ENCODE measurements at regions not wholly inside any gene's neighbourhood (a gene's known extent, or its start where the extent isn't known, plus 50 kb on each side); places are given as distances from the start of the nearest gene placed in this dataset.
"Not testable (repeated sequence)": the region's sequence is repeated elsewhere in the genome, so short reads cannot be mapped to it uniquely, and the experiment has no call there.

- no peaks in the 10 kb centered on the region for H3K9me3 Mint-ChIP-seq
- H3K36me3 Mint-ChIP-seq, result no peaks in the 10 kb centered on the region
- no peaks in the 10 kb centered on the region for H3K27me3 Mint-ChIP-seq
- peaks cover 0 to 1% (median 0%) of the 10 kb centered on the region in 3 donors for H3K4me1 Mint-ChIP-seq
- H3K27ac Mint-ChIP-seq, result no peak overlapping the region
- H3K4me3 Mint-ChIP-seq, result no peak overlapping the region
Observed at GRCh38 chr3:27779176-27779575, 57.1 kb upstream of the EOMES start.

- Mint-ChIP-seq H3K4me3 (no peak overlapping the region), H3K9me3 (no peaks in the 10 kb centered on the region), H3K4me1 (no peaks in the 10 kb centered on the region), H3K36me3 (no peaks in the 10 kb centered on the region), H3K27ac (no peak overlapping the region), H3K27me3 (peaks cover 5% of the 10 kb centered on the region)
Observed at GRCh38 chr3:27789420-27789819, 67.3 kb upstream of the EOMES start.

- H3K27ac Mint-ChIP-seq, result no peak overlapping the region
- no peaks in the 10 kb centered on the region for H3K36me3 Mint-ChIP-seq
- no peak overlapping the region for H3K4me3 Mint-ChIP-seq
- no peaks in the 10 kb centered on the region for H3K4me1 Mint-ChIP-seq
- H3K9me3 Mint-ChIP-seq, result no peaks in the 10 kb centered on the region
- peaks cover 3% of the 10 kb centered on the region for H3K27me3 Mint-ChIP-seq
Observed at GRCh38 chr3:27791956-27792355, 69.8 kb upstream of the EOMES start.

- no peak overlapping the region for H3K27ac Mint-ChIP-seq
- H3K4me1 Mint-ChIP-seq, result no peaks in the 10 kb centered on the region
- no peak overlapping the region for H3K4me3 Mint-ChIP-seq
- peaks cover 3% of the 10 kb centered on the region for H3K27me3 Mint-ChIP-seq
- no peaks in the 10 kb centered on the region for H3K9me3 Mint-ChIP-seq
- H3K36me3 Mint-ChIP-seq, result no peaks in the 10 kb centered on the region
Observed at GRCh38 chr3:27792869-27793268, 70.7 kb upstream of the EOMES start.

- no peaks in the 10 kb centered on the region for H3K36me3 Mint-ChIP-seq
- H3K27ac Mint-ChIP-seq, result no peak overlapping the region
- no peak overlapping the region for H3K4me3 Mint-ChIP-seq
- H3K4me1 Mint-ChIP-seq, result no peaks in the 10 kb centered on the region
- H3K9me3 Mint-ChIP-seq, result no peaks in the 10 kb centered on the region
- H3K27me3 Mint-ChIP-seq, result peaks cover 3% of the 10 kb centered on the region
Observed at GRCh38 chr3:27794211-27794610, 72.1 kb upstream of the EOMES start.

GRCh38 chr3:27796365-27796875 lies 74.3 kb upstream of the EOMES start:
- H3K27ac Mint-ChIP-seq, result no peak overlapping the region
- H3K27me3 Mint-ChIP-seq, result peaks cover 3% of the 10 kb centered on the region
- H3K4me3 Mint-ChIP-seq, result no peak overlapping the region
- no peaks in the 10 kb centered on the region for H3K4me1 Mint-ChIP-seq
- no peaks in the 10 kb centered on the region for H3K36me3 Mint-ChIP-seq
- peaks cover 0 to 1% (median 0%) of the 10 kb centered on the region in 3 donors for H3K9me3 Mint-ChIP-seq

- Mint-ChIP-seq H3K27me3 (peaks cover 3% of the 10 kb centered on the region), H3K4me3 (no peak overlapping the region), H3K9me3 (peaks cover 0 to 1% (median 0%) of the 10 kb centered on the region in 3 donors), H3K4me1 (no peaks in the 10 kb centered on the region), H3K36me3 (no peaks in the 10 kb centered on the region), H3K27ac (no peak overlapping the region)
Observed at GRCh38 chr3:27797773-27798172, 75.7 kb upstream of the EOMES start.

GRCh38 chr3:27800261-27800660 lies 78.1 kb upstream of the EOMES start:
- H3K27me3 Mint-ChIP-seq, result no peaks in the 10 kb centered on the region
- no peaks in the 10 kb centered on the region for H3K36me3 Mint-ChIP-seq
- no peak overlapping the region for H3K27ac Mint-ChIP-seq
- no peaks in the 10 kb centered on the region for H3K4me1 Mint-ChIP-seq
- no peak overlapping the region for H3K4me3 Mint-ChIP-seq
- H3K9me3 Mint-ChIP-seq, result peaks cover 0 to 1% (median 0%) of the 10 kb centered on the region in 3 donors

GRCh38 chr3:27802425-27802824 lies 80.3 kb upstream of the EOMES start:
- Mint-ChIP-seq H3K4me1 (no peaks in the 10 kb centered on the region), H3K4me3 (no peak overlapping the region), H3K27ac (no peak overlapping the region), H3K9me3 (peaks cover 0 to 1% (median 0%) of the 10 kb centered on the region in 3 donors), H3K27me3 (no peaks in the 10 kb centered on the region), H3K36me3 (no peaks in the 10 kb centered on the region)

GRCh38 chr3:27802849-27803248 lies 80.7 kb upstream of the EOMES start:
- no peaks in the 10 kb centered on the region for H3K4me1 Mint-ChIP-seq
- no peak overlapping the region for H3K27ac Mint-ChIP-seq
- H3K27me3 Mint-ChIP-seq, result peaks cover 1% of the 10 kb centered on the region
- no peaks in the 10 kb centered on the region for H3K36me3 Mint-ChIP-seq
- peaks cover 0 to 1% (median 0%) of the 10 kb centered on the region in 3 donors for H3K9me3 Mint-ChIP-seq
- no peak overlapping the region for H3K4me3 Mint-ChIP-seq

GRCh38 chr3:27805282-27805681 lies 83.2 kb upstream of the EOMES start:
- no peak overlapping the region for H3K27ac Mint-ChIP-seq
- no peak overlapping the region for H3K4me3 Mint-ChIP-seq
- no peaks in the 10 kb centered on the region for H3K9me3 Mint-ChIP-seq

GRCh38 chr3:27813255-27813654 lies 91.1 kb upstream of the EOMES start:
- Mint-ChIP-seq H3K27me3 (no peaks in the 10 kb centered on the region), H3K4me1 (no peaks in the 10 kb centered on the region), H3K27ac (no peak overlapping the region), H3K4me3 (no peak overlapping the region), H3K36me3 (no peaks in the 10 kb centered on the region), H3K9me3 (no peaks in the 10 kb centered on the region)

More at GRCh38 chr3:27805282-27805681, 83.2 kb upstream of the EOMES start:
- Mint-ChIP-seq H3K36me3 (no peaks in the 10 kb centered on the region), H3K4me1 (no peaks in the 10 kb centered on the region), H3K27me3 (peaks cover 1% of the 10 kb centered on the region)

- not testable (repeated sequence) for H3K36me3 Mint-ChIP-seq, H3K27ac Mint-ChIP-seq, H3K9me3 Mint-ChIP-seq, H3K4me1 Mint-ChIP-seq, H3K4me3 Mint-ChIP-seq, H3K27me3 Mint-ChIP-seq
Observed at GRCh38 chr3:27821609-27822008, 99.5 kb upstream of the EOMES start.

GRCh38 chr3:27824312-27825200 lies 102.4 kb upstream of the EOMES start:
- no peak overlapping the region for H3K4me3 Mint-ChIP-seq
- peaks cover 3% of the 10 kb centered on the region for H3K27me3 Mint-ChIP-seq
- no peaks in the 10 kb centered on the region for H3K36me3 Mint-ChIP-seq
- H3K4me1 Mint-ChIP-seq, result no peaks in the 10 kb centered on the region
- H3K27ac Mint-ChIP-seq, result peak overlapping the region in 1 of 3 donors; percentile 33
- H3K9me3 Mint-ChIP-seq, result peaks cover 0 to 3% (median 0%) of the 10 kb centered on the region in 3 donors

- no peak overlapping the region for H3K27ac Mint-ChIP-seq
- H3K4me1 Mint-ChIP-seq, result no peaks in the 10 kb centered on the region
- peaks cover 3% of the 10 kb centered on the region for H3K27me3 Mint-ChIP-seq
- no peak overlapping the region for H3K4me3 Mint-ChIP-seq
- no peaks in the 10 kb centered on the region for H3K36me3 Mint-ChIP-seq
- peaks cover 0 to 3% (median 0%) of the 10 kb centered on the region in 3 donors for H3K9me3 Mint-ChIP-seq
Observed at GRCh38 chr3:27826448-27826847, 104.3 kb upstream of the EOMES start.

- Mint-ChIP-seq H3K27me3 (peaks cover 3% of the 10 kb centered on the region), H3K9me3 (peaks cover 0 to 3% (median 0%) of the 10 kb centered on the region in 3 donors), H3K4me1 (no peaks in the 10 kb centered on the region), H3K36me3 (no peaks in the 10 kb centered on the region), H3K27ac (no peak overlapping the region), H3K4me3 (no peak overlapping the region)
Observed at GRCh38 chr3:27827041-27827440, 104.9 kb upstream of the EOMES start.

All from IgD-negative memory B cell (primary cell).